H1 (cell line): ENCODE measurements at regions not wholly inside any gene's neighbourhood (a gene's known extent, or its start where the extent isn't known, plus 50 kb on each side); places are given as distances from the start of the nearest gene placed in this dataset.

ENCODE experiments used
- CHD7 ChIP-seq: fragments of 300-600 bp; sonication (generic); IDR thresholded peaks from 2 replicates; pipeline ENCODE4 v1.7.1; 2012; ENCODE audit warnings: low read length, moderate library complexity, mild to moderate bottlenecking, inconsistent platforms; ENCODE audit not compliant: insufficient replicate concordance
- GTF2F1 ChIP-seq: IDR thresholded peaks from 2 replicates; pipeline ENCODE4 v1.6.1; 2012; ENCODE audit warnings: low read depth, low read length, improper control_type of control experiment, borderline replicate concordance
- KDM4A ChIP-seq: IDR thresholded peaks from one replicate; pipeline ENCODE4 v1.7.1; 2012; ENCODE audit warnings: low read depth, mild to moderate bottlenecking, moderate library complexity, low read length, inconsistent platforms; ENCODE audit not compliant: severe bottlenecking
- SP1 ChIP-seq: IDR thresholded peaks from 2 replicates; pipeline ENCODE4 v1.6.1; 2011; ENCODE audit warnings: low read depth, low read length
- USF2 ChIP-seq: IDR thresholded peaks from 2 replicates; pipeline ENCODE4 v1.6.1; 2011; ENCODE audit warnings: low read length, improper control_type of control experiment

- TF ChIP-seq CHD7: no peak
- TF ChIP-seq USF2: no peak
- TF ChIP-seq KDM4A: no peak
- TF ChIP-seq SP1: no peak
- TF ChIP-seq GTF2F1: no peak
- TF ChIP-seq, all 59 proteins: peak for 0
Measured at GRCh38 chr3:153714016-153714415, 407.2 kb upstream of the ARHGEF26 start (continued).
